ENCODE measurements at regions not wholly inside any gene's neighbourhood (a gene's known extent, or its start where the extent isn't known, plus 50 kb on each side); places are given as distances from the start of the nearest gene placed in this dataset.

- TF ChIP-seq CTCF (IDR thresholded peaks at IDR 0.05) (no peak), POLR2A (IDR thresholded peaks at IDR 0.05) (no peak)
Measured at GRCh38 chr20:57872816-57873409, 163.1 kb upstream of the PMEPA1 start.
